ENCODE measurements at regions not wholly inside any gene's neighbourhood (a gene's known extent, or its start where the extent isn't known, plus 50 kb on each side); places are given as distances from the start of the nearest gene placed in this dataset.
A peak's percentile ranks its signal among the peaks of the same experiment; 100 is the strongest.
"Not testable (repeated sequence)": the region's sequence is repeated elsewhere in the genome, so short reads cannot be mapped to it uniquely, and the experiment has no call there.

DNA sequence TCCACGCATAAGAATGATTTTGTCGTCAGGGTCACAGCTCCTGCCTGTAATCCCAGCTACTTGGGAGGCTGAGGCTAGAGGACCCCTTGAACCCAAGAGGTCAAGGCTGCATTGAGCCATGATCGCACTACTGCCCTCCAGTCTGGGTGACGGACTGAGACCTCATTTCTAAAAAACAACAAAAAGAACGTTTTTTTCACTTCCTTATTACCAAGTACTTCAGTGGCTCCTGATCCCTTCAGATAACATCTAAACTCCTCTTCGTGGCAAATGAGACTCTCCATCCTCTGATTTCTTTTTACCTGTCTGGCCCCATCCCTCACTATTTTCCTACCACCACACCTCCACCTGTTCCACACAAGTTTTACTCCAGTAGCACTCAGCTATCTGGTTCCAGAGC, 105.4 kb upstream of the TLK1 start:
- Histone ChIP-seq H3K4me1 (ENCODE audit: control insufficient read depth in 1 of 2, insufficient read depth in 2 of 2, low read length in 2 of 2) (peaks cover 0 to 2% of the 10 kb centered on the region in 2 donors), H3K4me3 (ENCODE audit: low read depth in 1 of 2, low read length in 2 of 2) (no peak overlapping the region), H3K27ac (ENCODE audit: low read length) (no peak overlapping the region), H3K9me3 (ENCODE audit: control insufficient read depth in 1 of 2, low read length in 2 of 2) (no peaks in the 10 kb centered on the region), H3K36me3 (ENCODE audit: control insufficient read depth in 1 of 2, insufficient read depth in 2 of 2, low read length in 2 of 2) (no peaks in the 10 kb centered on the region), H3K27me3 (ENCODE audit: low read depth, low read length) (no peaks in the 10 kb centered on the region)

DNA sequence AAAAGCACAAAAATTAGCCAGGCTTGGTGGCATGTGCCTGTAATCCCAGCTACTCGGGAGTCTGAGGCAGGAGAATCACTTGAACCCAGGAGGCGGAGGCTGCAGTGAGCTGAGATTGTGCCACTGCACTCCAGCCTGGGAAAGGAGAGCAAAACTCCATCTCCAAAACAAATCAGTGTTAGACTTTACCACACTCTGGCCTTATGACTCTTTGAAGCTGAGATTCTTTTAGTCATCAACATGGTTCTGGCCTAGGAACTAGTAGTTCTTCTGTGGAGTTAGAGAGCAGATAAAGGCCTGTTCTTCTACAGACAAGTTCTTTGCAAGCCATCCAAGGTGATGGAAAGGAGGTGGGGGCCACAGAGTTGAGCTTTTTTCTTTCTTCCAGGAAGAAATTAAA, 100.8 kb upstream of the TLK1 start:
- H3K27ac ChIP-seq (ENCODE audit: low read length), result peak overlapping the region; percentile 47

DNA sequence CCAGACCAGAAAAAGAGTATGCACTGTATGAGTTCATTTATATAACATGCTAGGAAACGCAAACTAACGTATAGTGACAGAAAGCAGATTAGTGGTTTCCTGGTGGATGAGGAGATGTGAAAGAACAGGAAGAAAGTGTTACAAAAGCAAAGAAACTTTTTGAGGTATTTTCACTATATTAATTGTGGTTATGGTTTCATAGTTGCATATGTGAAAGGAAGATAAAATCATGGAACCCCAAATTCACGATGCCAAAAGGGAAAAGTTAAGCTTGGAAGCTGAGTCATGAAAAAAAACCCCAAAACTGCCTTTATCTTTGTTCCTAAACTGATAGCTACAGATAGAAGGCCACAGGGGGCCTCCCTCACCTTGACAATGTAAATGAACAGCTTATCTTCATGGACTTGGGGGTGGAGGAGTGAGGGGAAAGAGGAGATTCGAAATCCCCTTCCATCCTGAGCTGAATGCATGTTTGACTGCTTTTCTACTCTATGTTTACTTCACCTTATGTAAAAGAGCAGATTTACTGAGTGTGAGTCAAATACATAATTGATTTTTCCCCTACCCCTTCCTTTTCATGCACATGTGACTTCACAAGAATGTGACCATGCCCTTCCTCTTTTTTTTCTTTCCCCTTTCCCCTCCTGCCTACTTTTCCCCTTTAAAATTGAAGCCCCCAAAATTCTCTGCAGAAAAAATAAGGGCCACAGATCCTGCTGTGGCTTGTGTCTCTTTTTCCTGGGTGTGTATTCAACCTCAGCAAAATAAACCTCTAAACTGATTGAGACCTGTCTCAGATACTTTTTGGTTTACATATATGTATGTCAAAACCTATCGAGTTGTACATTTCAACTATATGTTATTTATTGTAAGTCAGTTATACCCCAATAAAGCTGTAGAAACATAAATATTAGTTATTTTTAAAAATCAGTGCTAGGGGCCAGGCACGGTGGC, 100.1 kb upstream of the TLK1 start:
- Histone ChIP-seq H3K27ac (ENCODE audit: low read length) (no peak overlapping the region), H3K36me3 (ENCODE audit: control insufficient read depth in 1 of 2, insufficient read depth in 2 of 2, low read length in 2 of 2) (no peaks in the 10 kb centered on the region), H3K9me3 (ENCODE audit: control insufficient read depth in 1 of 2, low read length in 2 of 2) (no peaks in the 10 kb centered on the region), H3K4me3 (ENCODE audit: low read depth in 1 of 2, low read length in 2 of 2) (no peak overlapping the region), H3K27me3 (ENCODE audit: low read depth, low read length) (no peaks in the 10 kb centered on the region), H3K4me1 (ENCODE audit: control insufficient read depth in 1 of 2, insufficient read depth in 2 of 2, low read length in 2 of 2) (no peaks in the 10 kb centered on the region)

More for the DNA sequence above, 100.8 kb upstream of the TLK1 start:
- H3K27me3 ChIP-seq (ENCODE audit: low read depth, low read length); H3K4me1 ChIP-seq (ENCODE audit: control insufficient read depth in 1 of 2, insufficient read depth in 2 of 2, low read length in 2 of 2); H3K4me3 ChIP-seq (ENCODE audit: low read depth in 1 of 2, low read length in 2 of 2); H3K9me3 ChIP-seq (ENCODE audit: control insufficient read depth in 1 of 2, low read length in 2 of 2); H3K36me3 ChIP-seq (ENCODE audit: control insufficient read depth in 1 of 2, insufficient read depth in 2 of 2, low read length in 2 of 2): not testable (repeated sequence)

DNA sequence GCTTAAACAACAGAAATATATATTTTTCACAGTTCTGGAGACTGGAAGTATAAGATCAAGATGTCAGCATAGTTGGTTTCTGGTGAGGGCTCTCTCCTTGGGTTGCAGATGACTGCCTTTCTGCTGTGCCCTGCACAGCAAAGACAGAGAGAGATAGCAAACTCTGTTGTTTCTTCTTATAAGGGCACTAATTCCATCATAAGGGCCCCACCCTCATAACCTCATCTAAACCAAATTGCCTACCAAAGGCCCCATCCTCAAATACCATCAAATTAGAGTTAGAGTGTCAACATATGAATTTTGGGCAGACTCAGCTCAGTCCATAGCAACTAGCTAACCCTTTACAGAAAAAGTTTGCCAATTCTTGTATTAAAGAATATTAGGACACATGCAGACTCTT, 94.0 kb upstream of the TLK1 start:
- Histone ChIP-seq H3K27ac (ENCODE audit: low read length) (peak overlapping the region; percentile 33), H3K4me3 (ENCODE audit: low read depth in 1 of 2, low read length in 2 of 2) (no peak overlapping the region)

DNA sequence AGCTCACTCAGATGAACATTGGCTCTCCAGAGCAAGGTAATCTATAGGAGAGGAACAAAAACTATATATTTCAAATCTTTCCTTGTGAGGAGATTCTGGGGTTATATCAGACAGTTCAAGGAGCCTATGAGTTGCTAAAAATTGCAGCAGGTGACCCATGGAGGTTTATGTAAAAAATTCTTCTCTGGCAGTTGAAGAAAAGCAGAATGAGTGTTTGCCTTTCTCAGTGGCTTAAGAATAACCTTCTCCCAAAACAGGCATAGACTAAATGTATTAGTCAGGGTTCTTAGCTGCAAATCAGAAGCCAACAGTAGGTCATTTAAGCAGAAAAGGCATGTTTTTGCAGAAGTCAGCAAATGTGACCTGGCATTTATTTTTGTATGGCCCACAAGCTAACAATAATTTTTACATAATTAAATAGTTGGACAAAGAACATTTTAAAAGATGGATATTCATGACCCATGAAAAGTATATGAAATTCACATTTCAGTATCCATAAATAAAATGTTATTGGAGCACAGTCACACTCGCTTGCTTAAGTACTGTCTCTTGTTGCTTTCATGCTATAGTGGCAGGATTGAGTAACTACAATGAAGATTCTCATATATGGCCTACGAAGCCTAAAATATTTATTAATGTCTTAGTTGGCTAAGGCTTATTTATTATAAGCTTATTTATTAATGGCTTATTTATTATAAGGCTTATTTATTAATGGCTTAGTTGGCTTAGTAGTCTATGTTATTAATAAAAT, 93.4 kb upstream of the TLK1 start:
- H3K27ac ChIP-seq (ENCODE audit: low read length), result peak overlapping the region; percentile 33
- H3K4me3 ChIP-seq (ENCODE audit: low read depth in 1 of 2, low read length in 2 of 2), result no peak overlapping the region

More for the DNA sequence above, 94.0 kb upstream of the TLK1 start:
- Histone ChIP-seq H3K36me3 (ENCODE audit: control insufficient read depth in 1 of 2, insufficient read depth in 2 of 2, low read length in 2 of 2) (no peaks in the 10 kb centered on the region), H3K9me3 (ENCODE audit: control insufficient read depth in 1 of 2, low read length in 2 of 2) (peaks cover 0 to 4% of the 10 kb centered on the region in 2 donors), H3K27me3 (ENCODE audit: low read depth, low read length) (no peaks in the 10 kb centered on the region), H3K4me1 (ENCODE audit: control insufficient read depth in 1 of 2, insufficient read depth in 2 of 2, low read length in 2 of 2) (no peaks in the 10 kb centered on the region)

DNA sequence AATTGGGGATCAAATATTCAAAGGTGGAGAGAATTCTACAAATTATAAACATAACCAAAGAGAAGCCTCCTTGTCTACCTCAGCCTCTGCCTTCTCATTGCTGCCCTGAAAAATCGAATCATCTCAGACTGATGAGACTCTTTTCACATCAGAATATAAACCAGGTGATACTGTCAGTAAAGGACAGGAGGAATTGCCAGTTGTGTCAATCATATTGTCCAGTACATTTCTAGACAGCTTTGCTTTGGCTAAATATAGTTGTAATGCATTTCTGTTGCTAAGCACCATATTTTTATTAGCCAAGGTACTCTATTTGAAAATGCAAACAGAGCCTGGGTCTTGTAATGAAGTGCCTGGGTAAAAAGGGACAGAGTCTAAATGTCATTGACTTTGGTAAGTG, 92.6 kb upstream of the TLK1 start:
- Histone ChIP-seq H3K36me3 (ENCODE audit: control insufficient read depth in 1 of 2, insufficient read depth in 2 of 2, low read length in 2 of 2) (no peaks in the 10 kb centered on the region), H3K4me3 (ENCODE audit: low read depth in 1 of 2, low read length in 2 of 2) (no peak overlapping the region), H3K4me1 (ENCODE audit: control insufficient read depth in 1 of 2, insufficient read depth in 2 of 2, low read length in 2 of 2) (no peaks in the 10 kb centered on the region), H3K9me3 (ENCODE audit: control insufficient read depth in 1 of 2, low read length in 2 of 2) (peaks cover 0 to 4% of the 10 kb centered on the region in 2 donors), H3K27ac (ENCODE audit: low read length) (peak overlapping the region; percentile 33), H3K27me3 (ENCODE audit: low read depth, low read length) (no peaks in the 10 kb centered on the region)

More for the DNA sequence above, 93.4 kb upstream of the TLK1 start:
- Histone ChIP-seq H3K27me3 (ENCODE audit: low read depth, low read length) (no peaks in the 10 kb centered on the region), H3K9me3 (ENCODE audit: control insufficient read depth in 1 of 2, low read length in 2 of 2) (peaks cover 0 to 4% of the 10 kb centered on the region in 2 donors), H3K4me1 (ENCODE audit: control insufficient read depth in 1 of 2, insufficient read depth in 2 of 2, low read length in 2 of 2) (no peaks in the 10 kb centered on the region), H3K36me3 (ENCODE audit: control insufficient read depth in 1 of 2, insufficient read depth in 2 of 2, low read length in 2 of 2) (no peaks in the 10 kb centered on the region)

DNA sequence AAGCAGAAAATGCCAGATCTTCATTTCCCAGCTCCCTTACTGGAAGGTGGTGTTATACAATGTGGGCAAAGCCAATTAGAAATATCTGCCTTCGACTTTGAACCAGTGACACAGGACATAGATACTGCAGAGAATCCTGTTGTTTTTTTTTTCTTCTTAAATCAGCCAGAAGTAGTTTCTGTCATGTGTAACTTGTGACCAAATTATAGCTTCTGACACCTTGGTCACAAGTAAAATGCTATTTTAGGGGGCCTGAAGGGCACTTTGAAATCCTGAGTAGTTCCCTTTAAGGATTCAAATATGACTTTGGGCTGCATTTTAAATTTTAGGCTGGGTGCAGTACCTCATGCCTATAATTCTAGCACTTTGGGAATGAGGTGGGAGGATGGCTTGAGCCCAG, 89.0 kb upstream of the TLK1 start:
- Histone ChIP-seq H3K27me3 (ENCODE audit: low read depth, low read length) (no peaks in the 10 kb centered on the region), H3K4me1 (ENCODE audit: control insufficient read depth in 1 of 2, insufficient read depth in 2 of 2, low read length in 2 of 2) (no peaks in the 10 kb centered on the region), H3K36me3 (ENCODE audit: control insufficient read depth in 1 of 2, insufficient read depth in 2 of 2, low read length in 2 of 2) (no peaks in the 10 kb centered on the region), H3K9me3 (ENCODE audit: control insufficient read depth in 1 of 2, low read length in 2 of 2) (peaks cover 0 to 11% of the 10 kb centered on the region in 2 donors), H3K4me3 (ENCODE audit: low read depth in 1 of 2, low read length in 2 of 2) (no peak overlapping the region), H3K27ac (ENCODE audit: low read length) (no peak overlapping the region)

DNA sequence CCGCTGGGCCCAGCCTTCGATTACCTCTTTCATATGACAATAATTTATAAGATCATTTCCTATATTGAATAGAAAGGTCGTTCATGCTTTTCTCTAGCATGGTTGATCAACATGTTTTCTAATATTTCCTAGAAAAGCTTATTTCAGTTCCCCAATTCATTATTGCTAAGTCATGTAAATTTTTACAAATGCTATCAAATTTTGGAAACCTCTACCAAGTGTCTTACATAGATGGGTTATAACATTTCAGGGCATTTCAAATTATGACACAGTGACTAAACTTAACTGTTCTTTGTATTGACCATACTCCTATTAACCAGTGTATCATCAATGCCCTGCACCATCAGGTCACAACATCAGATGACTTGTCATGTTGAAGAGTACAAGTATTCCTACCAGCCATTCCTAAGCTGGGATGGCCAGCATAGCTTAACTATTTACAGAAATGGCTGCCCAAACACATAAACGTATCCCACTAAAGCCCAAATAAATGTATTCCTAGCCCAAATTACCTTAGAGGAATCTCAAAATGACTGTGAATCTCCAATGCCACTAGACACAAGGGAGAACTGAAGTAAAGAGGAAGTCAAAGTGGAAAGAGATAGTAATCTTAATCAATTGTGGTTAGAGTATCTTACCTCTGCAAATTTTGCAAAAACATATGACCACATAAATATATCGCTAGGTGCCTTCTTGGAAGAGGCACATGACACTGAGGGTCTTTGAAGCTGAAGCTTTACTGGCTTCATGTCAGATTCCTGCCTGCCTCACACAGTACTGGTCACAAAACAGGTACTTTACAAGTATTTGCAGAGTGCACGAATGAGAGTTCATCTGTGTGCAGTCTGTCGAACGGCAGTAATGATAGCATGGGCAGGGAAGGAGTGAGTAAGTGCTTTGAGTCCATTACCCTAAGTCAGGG, 87.3 kb upstream of the TLK1 start:
- H3K36me3 ChIP-seq (ENCODE audit: control insufficient read depth in 1 of 2, insufficient read depth in 2 of 2, low read length in 2 of 2), result no peaks in the 10 kb centered on the region

DNA sequence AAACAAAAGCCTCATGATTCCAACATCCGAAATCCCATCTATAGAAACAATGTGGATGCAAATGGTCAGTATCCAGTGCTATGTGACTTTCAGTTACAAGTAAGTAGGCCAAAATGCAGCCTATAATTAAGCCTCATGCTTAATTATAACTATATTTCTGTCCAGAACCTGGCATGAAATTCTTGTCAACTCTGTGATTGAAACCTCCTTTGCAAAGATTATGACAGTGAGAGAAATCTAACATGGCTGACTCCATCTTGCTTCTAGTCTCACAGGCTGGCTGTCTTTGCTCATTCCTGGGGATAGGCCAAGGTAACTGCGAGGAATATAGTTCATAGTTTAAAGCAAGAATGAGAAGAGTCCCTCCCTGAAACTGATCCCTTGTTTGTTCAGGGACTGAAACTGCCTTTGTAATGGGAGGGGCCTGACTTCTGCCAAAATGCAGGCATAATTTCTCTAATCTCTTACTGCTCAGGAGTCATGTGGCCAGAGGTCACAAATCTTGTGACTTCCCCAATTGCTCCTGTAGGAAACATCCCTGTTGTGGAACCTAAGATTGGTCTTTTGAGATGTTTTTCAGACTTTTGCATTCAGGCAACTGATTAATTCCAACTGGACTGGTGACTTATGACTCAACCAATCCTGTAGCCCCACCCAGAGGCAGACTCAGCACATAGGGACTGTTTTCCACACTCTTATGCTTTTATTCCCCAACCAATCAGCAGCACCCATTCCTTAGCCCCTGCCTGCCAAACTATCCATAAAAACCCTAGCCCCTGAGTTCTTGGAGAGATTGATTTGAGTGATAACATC, 84.5 kb upstream of the TLK1 start:
- no peak overlapping the region for H3K27ac ChIP-seq (ENCODE audit: low read length)
- H3K4me1 ChIP-seq (ENCODE audit: control insufficient read depth in 1 of 2, insufficient read depth in 2 of 2, low read length in 2 of 2), result no peaks in the 10 kb centered on the region
- peaks cover 0 to 11% of the 10 kb centered on the region in 2 donors for H3K9me3 ChIP-seq (ENCODE audit: control insufficient read depth in 1 of 2, low read length in 2 of 2)
- H3K4me3 ChIP-seq (ENCODE audit: low read depth in 1 of 2, low read length in 2 of 2), result no peak overlapping the region
- H3K36me3 ChIP-seq (ENCODE audit: control insufficient read depth in 1 of 2, insufficient read depth in 2 of 2, low read length in 2 of 2), result no peaks in the 10 kb centered on the region
- H3K27me3 ChIP-seq (ENCODE audit: low read depth, low read length), result no peaks in the 10 kb centered on the region

More for the DNA sequence above, 87.3 kb upstream of the TLK1 start:
- Histone ChIP-seq H3K27me3 (ENCODE audit: low read depth, low read length) (no peaks in the 10 kb centered on the region), H3K4me3 (ENCODE audit: low read depth in 1 of 2, low read length in 2 of 2) (no peak overlapping the region), H3K4me1 (ENCODE audit: control insufficient read depth in 1 of 2, insufficient read depth in 2 of 2, low read length in 2 of 2) (no peaks in the 10 kb centered on the region), H3K9me3 (ENCODE audit: control insufficient read depth in 1 of 2, low read length in 2 of 2) (peaks cover 0 to 11% of the 10 kb centered on the region in 2 donors), H3K27ac (ENCODE audit: low read length) (no peak overlapping the region)

DNA sequence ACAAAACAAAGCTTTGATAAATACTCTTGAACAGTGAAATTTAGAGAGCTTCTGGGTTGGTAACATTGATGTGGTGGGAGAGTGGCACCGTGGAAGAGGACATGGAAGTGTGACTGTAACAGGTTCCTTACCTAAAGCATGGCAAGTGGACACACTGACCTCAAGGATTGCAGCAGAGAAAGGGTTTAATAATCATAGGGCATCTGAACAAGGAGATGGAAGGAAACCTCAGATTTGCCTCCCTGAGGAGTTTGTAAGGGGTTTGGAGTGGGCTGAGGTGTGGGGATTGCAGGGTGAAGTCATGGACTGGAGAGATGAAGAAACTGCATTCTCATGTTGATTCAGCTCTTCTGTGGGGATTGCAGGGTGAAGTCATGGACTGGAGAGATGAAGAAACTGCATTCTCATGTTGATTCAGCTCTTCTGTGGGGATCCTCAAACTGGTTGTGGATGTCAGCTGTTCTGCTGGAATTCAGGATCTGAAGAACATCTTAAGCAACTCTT, 83.8 kb upstream of the TLK1 start:
- no peak overlapping the region for H3K4me3 ChIP-seq (ENCODE audit: low read depth in 1 of 2, low read length in 2 of 2)
- no peaks in the 10 kb centered on the region for H3K36me3 ChIP-seq (ENCODE audit: control insufficient read depth in 1 of 2, insufficient read depth in 2 of 2, low read length in 2 of 2)
- H3K27me3 ChIP-seq (ENCODE audit: low read depth, low read length), result no peaks in the 10 kb centered on the region
- peaks cover 0 to 11% of the 10 kb centered on the region in 2 donors for H3K9me3 ChIP-seq (ENCODE audit: control insufficient read depth in 1 of 2, low read length in 2 of 2)
- H3K4me1 ChIP-seq (ENCODE audit: control insufficient read depth in 1 of 2, insufficient read depth in 2 of 2, low read length in 2 of 2), result no peaks in the 10 kb centered on the region
- H3K27ac ChIP-seq (ENCODE audit: low read length), result no peak overlapping the region

Data from muscle layer of duodenum (tissue), 2 donors.